HG03103 (cell line): ENCODE measurements at regions not wholly inside any gene's neighbourhood (a gene's known extent, or its start where the extent isn't known, plus 50 kb on each side); places are given as distances from the start of the nearest gene placed in this dataset.
"Not testable (repeated sequence)": the region's sequence is repeated elsewhere in the genome, so short reads cannot be mapped to it uniquely, and the experiment has no call there.

ENCODE experiments used
- ATAC-seq: cut with Tn5 transposase; IDR thresholded peaks from one replicate; pipeline ENCODE4 v1.9.1; 2021; ENCODE audit warnings: low read depth; ENCODE audit not compliant: unreplicated experiment

- not testable (repeated sequence) for ATAC-seq
Observed at GRCh38 chr4:148598418-148599207, 156.4 kb upstream of the NR3C2 start.

DNA sequence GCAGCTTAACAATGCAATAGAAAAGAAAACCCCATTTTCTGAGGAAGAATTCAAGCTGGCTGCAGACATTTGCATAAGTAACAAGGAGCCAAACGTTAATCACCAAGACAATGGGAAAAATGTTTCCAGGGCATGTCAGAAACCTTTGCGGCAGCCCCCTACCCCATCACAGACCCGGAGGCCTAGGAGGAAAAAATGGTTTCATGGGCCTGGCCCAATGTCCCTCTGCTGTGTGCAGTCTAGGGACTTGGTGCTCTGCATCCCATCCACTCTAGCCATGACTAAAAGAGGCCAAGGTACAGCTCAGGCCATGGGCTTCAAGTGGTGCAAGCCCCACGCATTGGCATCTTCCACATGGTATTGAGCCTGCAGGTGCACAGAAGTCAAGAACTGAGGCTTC lies 147.0 kb upstream of the NR3C2 start:
- ATAC-seq: no peak

GRCh38 chr4:148575577-148575976 lies 133.4 kb upstream of the NR3C2 start:
- ATAC-seq: no peak

DNA sequence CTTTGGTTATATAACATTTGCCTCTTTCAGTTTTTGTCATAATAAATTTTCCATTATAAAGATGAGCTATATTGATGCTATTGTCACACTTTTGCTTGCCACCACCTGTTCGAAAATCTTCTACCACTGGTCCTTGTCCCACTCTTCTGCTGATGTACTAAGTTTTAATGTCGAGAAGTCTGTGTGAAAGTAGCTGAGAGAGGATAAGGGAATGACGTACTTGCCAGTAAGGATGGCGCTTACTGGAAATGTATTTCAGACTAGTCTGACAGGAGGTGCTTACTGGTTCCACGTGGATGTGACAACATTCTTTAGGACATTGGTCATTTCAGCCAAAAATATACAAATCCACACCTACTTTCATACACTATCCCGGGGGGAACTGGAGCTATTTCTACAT lies 132.7 kb upstream of the NR3C2 start:
- ATAC-seq: no peak

- no peak for ATAC-seq
Observed at GRCh38 chr4:148574502-148574901, 132.3 kb upstream of the NR3C2 start.

DNA sequence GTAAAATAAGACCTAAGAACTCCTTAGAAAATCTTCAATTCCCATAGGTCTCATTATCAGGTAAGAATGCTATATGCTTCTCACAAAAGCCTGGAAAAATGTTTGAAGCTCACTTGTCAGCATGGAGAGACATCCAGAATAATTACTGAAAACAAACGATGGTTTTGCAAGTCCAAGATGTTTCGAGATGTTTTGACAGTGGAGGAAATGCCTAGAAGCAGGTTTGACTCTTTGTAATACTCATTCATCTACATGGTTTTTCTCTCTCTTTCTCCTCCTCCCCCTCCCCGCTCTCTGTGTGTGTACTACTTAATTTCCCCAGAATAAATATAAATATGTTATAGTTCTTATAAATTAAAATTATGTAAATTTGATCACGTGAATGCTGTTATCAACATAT lies 131.9 kb upstream of the NR3C2 start:
- no peak for ATAC-seq

DNA sequence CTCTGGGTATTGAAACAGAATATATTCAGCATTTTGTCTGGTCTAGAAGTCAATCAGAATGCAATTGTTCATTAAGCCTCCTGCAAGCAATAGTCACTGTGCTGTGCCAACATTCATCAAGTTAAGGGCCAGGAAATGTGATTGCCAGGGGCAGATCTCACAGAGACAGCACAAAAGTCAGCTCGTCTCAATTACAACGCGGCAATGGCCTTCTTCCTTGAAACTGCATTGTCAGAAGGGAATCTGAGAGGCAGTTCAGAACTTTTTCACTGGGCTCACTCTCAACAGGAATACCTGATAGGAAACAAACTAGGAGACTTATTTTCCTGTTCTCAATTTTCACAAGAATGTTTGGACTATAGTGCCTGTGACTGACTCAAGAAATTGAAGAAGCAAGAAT lies 131.1 kb upstream of the NR3C2 start:
- ATAC-seq: no peak

GRCh38 chr4:148565801-148566200 lies 123.6 kb upstream of the NR3C2 start:
- ATAC-seq: no peak

- ATAC-seq: no peak
Observed at GRCh38 chr4:148563684-148564083, 121.5 kb upstream of the NR3C2 start.

GRCh38 chr4:148561467-148561866 lies 119.3 kb upstream of the NR3C2 start:
- ATAC-seq: no peak

DNA sequence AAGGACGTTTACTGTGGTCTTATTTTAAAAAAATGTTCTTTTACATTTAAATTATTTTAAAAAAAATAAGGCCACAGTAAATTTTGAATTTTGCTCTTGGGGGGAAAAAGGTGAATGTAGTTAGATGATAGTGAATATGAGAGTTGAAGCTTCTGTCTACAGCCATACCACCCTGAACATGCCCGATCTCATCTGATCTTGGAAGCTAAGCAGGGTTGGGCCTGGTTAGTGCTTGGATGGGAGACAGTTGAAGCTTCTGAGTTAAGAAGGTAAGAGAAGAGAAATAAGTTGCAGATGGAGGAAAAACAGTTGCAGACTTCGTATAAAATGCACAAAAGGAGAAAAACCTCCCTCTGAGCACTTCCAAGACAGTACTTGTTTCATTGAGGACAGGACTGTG lies 115.6 kb upstream of the NR3C2 start:
- no peak for ATAC-seq

- no peak for ATAC-seq
Observed at GRCh38 chr4:148550788-148551187, 108.6 kb upstream of the NR3C2 start.

DNA sequence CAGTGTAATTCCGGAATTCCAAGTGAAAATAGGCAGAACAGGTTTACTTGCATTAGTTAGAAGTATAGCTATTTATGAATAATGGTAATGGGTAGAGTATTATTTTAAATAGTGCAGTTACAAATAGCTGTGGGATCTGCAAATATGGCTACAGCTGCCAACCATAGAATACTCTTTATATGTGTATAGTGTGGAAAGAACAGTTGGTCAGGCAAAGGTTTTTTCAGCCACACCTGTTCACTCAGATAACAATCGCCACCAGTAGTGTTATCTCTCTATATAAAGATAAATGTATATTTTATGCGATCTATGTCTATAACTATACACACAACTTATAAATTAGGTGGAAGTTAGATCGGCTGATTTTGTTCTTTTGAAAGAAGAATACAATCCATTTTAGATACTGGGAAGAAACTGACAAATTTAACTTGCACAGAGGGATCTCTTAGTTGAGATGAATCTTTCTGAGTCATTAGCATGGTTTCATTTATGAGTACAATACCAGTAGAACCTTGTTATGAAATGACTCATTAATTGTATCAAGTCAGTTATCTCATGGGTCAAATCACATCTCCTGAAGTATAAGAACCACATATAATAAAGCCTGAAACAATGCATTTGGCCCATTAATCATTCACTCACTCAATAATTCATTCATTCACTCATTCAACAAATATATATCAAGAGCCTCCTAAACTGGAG lies 100.9 kb upstream of the NR3C2 start:
- no peak for ATAC-seq

DNA sequence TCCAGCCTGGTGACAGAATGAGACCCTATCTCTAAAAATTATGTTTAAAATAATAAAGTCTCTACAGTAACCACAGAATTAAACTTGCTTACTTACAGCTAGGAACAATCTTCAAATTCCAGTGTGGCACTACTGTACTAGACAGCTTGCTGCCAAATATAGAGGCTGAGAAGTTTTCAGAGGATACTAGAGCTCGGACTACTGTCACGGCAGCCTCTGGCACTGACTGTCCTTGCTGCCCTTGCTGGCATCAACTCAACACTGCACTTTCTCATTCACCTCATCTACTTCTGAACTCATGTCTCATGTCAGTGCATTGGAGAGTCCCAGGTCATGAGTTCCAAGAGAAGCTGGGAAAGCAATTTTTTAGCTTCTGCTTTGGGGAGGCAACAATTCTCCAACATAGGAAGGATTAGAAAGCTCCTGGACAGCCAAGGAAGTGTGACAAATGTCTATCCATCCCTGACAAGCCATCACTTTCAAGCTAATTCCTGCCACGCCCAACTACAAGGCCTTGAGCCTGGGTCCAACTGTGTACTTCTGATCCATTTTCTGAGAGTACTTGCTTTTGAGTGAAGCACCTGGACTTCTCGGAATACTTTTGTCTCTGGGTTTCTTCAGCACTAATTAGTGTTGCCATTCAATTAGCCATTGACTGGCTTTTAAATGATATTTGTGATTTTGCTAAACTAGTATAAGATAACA lies 98.6 kb upstream of the NR3C2 start:
- ATAC-seq: no peak

- no peak for ATAC-seq
Observed at GRCh38 chr4:148539387-148539786, 97.2 kb upstream of the NR3C2 start.

DNA sequence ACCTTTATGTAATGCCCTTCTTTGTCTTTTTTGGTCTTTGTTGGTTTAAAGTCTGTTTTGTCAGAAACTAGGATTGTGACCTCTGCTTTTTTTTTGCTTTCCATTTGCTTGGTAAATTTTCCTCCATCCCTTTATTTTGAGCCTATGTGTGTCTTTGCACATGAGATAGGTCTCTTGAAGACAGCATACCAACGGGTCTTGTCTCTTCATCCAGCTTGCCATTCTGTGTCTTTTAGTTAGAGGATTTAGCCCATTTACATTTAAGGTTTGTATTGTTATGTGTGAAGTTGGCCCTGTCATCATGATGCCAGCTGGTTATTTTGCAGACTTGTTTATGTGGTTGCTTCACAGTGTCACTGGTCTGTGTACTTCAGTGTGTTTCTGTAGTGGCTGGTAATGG lies 91.6 kb upstream of the NR3C2 start:
- ATAC-seq: not testable (repeated sequence)

- no peak for ATAC-seq
Observed at GRCh38 chr4:148530114-148530513, 87.9 kb upstream of the NR3C2 start.

DNA sequence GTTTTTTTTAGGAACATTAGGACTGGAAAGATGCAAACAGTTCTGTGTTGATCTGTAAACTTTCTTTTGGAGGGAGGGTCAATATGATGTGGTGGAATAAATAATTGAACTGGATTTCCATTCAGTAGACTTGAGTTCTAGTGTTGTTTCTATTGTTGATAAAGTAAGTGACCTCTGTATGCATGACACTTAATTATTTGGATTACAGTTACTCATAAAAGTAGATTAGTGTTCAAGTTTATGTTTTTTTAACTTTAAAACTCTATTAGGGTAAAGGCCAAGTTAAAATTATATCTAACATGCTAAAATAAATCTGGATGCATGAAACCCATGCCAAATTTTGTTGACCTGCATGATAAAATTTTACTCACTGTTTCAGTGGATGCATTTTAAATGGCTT lies 85.4 kb upstream of the NR3C2 start:
- no peak for ATAC-seq

DNA sequence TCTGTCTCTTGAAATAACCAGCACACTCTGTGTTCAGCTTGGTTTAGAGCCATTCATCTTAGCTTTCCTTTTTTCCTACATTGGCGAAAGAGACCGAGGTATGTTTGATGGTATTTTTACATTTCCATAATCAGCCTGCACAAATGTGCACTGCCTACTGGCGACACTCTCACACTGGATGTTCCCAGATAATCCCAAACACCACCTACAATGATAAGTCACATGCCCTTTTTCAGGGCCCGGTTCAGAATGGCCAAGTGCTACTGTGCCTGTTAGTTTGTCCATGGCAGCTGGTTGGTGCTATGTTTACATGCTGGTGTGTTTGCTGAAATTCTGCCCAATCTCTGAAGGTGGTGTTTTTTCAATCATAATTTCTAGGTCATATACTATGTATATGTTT lies 80.8 kb upstream of the NR3C2 start:
- no peak for ATAC-seq

DNA sequence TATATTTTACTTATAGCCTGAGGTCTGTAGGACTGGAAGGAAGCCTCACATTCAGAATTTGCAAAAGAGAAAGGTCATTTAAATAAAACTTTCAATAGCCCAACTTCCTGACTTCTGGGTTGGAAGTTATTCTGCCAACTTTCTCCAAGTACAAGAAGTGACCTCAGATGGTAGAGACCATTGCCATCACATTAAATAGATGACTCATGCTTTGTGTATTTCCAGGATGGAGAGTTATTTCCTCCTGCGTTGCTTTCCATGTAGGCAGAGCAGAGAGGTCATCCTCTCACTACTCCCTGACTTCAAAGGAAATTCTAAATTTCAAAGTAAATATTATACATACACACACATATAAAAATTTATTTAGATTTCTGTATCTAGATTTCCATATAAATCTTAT lies 73.0 kb upstream of the NR3C2 start:
- ATAC-seq: no peak

DNA sequence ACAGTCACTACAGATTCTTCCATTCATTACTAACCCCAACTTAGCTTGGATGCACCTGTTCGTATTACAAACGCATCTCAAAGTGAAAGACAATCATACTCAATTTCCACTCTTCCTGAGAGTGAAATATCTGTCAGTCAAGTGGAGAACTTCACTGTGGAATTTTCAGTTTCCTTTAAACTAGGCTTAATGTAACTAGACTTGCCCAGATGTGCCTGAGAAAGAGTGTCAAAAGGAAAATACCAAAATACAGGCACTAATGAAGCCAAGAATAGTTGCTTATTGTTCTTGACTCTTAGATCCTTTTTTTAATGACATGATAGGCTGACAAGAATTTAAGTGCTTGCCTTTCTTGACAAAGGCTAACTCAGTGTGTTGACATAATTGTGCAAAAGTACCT lies 72.4 kb upstream of the NR3C2 start:
- ATAC-seq: no peak

DNA sequence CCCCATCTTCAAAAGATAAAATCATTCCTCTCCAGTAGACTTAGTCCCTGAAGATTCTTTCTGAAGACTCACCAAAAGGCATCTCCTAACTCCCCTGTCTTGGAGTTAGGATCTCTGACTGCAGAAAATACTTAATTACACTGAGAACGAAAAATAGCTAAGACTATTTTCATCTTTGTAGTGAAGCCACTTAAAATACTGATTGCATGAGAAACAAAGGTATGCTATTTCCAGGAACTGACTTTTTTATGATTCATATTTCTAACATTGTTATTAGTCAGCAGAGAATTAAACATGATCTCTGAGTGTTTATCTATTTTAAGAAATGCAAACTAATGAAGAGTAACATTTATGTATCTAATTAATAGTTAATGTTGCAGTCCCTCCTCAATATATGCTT lies 71.8 kb upstream of the NR3C2 start:
- ATAC-seq: no peak
